C4-2B (cell line): ENCODE measurements at regions not wholly inside any gene's neighbourhood (a gene's known extent, or its start where the extent isn't known, plus 50 kb on each side); places are given as distances from the start of the nearest gene placed in this dataset.

ENCODE experiments used
- ZFX ChIP-seq: fragments of 450-650 bp; IDR thresholded peaks from 2 replicates; pipeline ENCODE4 v1.6.1; 2017
- TF ChIP-seq, protein P1 (sequence below): fragments of 450-650 bp; conservative IDR thresholded peaks from 2 replicates; pipeline ENCODE4 v1.5.1; 2017; ENCODE audit warnings: mild to moderate bottlenecking

DNA sequence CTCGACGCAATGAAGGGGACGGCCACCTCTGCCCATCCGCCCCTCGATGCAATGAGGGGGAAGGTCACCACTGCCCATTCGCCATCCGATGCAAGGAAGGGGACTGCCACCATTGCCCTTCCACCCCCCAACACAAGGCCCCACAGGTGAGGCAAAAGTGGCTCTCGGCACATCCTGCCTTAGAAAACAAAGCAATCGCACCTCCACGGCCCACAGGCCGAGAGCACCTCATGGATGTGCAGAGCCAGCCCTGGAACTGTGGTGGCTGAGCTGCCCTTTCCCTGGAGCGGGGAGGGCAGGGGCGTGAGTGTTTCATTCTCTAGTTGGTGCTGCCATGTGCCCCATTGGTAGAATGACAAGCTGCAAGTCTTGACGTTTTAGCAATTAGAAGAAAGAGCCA is 320.6 kb upstream of the SALL3 start:
- TF ChIP-seq, protein P1, sequence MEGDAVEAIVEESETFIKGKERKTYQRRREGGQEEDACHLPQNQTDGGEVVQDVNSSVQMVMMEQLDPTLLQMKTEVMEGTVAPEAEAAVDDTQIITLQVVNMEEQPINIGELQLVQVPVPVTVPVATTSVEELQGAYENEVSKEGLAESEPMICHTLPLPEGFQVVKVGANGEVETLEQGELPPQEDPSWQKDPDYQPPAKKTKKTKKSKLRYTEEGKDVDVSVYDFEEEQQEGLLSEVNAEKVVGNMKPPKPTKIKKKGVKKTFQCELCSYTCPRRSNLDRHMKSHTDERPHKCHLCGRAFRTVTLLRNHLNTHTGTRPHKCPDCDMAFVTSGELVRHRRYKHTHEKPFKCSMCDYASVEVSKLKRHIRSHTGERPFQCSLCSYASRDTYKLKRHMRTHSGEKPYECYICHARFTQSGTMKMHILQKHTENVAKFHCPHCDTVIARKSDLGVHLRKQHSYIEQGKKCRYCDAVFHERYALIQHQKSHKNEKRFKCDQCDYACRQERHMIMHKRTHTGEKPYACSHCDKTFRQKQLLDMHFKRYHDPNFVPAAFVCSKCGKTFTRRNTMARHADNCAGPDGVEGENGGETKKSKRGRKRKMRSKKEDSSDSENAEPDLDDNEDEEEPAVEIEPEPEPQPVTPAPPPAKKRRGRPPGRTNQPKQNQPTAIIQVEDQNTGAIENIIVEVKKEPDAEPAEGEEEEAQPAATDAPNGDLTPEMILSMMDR, result no peak
- no peak for TF ChIP-seq ZFX
